Aorta (tissue), 5 donors: ENCODE measurements at regions not wholly inside any gene's neighbourhood (a gene's known extent, or its start where the extent isn't known, plus 50 kb on each side); places are given as distances from the start of the nearest gene placed in this dataset.
A peak's percentile ranks its signal among the peaks of the same experiment; 100 is the strongest.

Source experiments
- ATAC-seq: fragments of 200-7000 bp; cut with Tn5 transposase; one replicate; pipeline ENCODE4 v1.9.1; 2022; ENCODE audit warnings: moderate library complexity; ENCODE audit not compliant: low FRiP score
- DNase-seq, 2 donors: peaks; one replicate each; pipeline ENCODE4 v3.0.0-alpha.2; 2020
- H3K27ac ChIP-seq, 2 donors: one replicate each; pipeline ENCODE4 v1.5.1; 2013; ENCODE audit warnings: low read length in 2 of 2, mild to moderate bottlenecking in 2 of 2, moderate library complexity in 2 of 2, control low read depth in 1 of 2, inconsistent platforms in 1 of 2, low read depth in 1 of 2
- H3K27me3 ChIP-seq, 2 donors: one replicate each; pipeline ENCODE4 v1.6.1; 2013; ENCODE audit warnings: control low read depth in 1 of 2, low read length in 1 of 2, mild to moderate bottlenecking in 1 of 2, moderate library complexity in 1 of 2; ENCODE audit not compliant: insufficient read depth in 2 of 2, control insufficient read depth in 1 of 2
- H3K36me3 ChIP-seq, 2 donors: one replicate each; pipeline ENCODE4 v1.6.1; 2013; ENCODE audit warnings: control low read depth in 1 of 2, low read length in 1 of 2, mild to moderate bottlenecking in 1 of 2; ENCODE audit not compliant: insufficient read depth in 2 of 2, control insufficient read depth in 1 of 2
- H3K4me1 ChIP-seq, 2 donors: one replicate each; pipeline ENCODE4 v1.6.1; 2013; ENCODE audit warnings: low read length in 2 of 2, control low read depth in 1 of 2, mild to moderate bottlenecking in 1 of 2, moderate library complexity in 1 of 2; ENCODE audit not compliant: insufficient read depth in 2 of 2, control insufficient read depth in 1 of 2
- H3K4me3 ChIP-seq, 2 donors: one replicate each; pipeline ENCODE4 v1.5.1; 2013; ENCODE audit warnings: low read length in 2 of 2, control low read depth in 1 of 2, mild to moderate bottlenecking in 1 of 2
- H3K9me3 ChIP-seq: one replicate; pipeline ENCODE4 v1.6.1; 2013; ENCODE audit warnings: mild to moderate bottlenecking, low read length; ENCODE audit not compliant: control insufficient read depth
- WGBS, 2 donors: extraction: QIAGEN DNeasy Blood & Tissue Kit; methylation state at CpG; one replicate each; pipeline ENCODE4 v1.1.7; 2013; 5-methylcytosine and 5-hydroxymethylcytosine counted together
- intact Hi-C, 2 donors: fragments of 100-400 bp; cut with DNase I; formaldehyde crosslinking; loops; one replicate each; pipeline versions ENCODE4 v1.14.2 to v1.15.0; 2022
- donor health status: healthy with polysubstance abuse.
- donor health status: Bipolar disorder and iron deficiency.
- donor health status: DM: no; HTN: no; CAD: no.
- donor health status: DM: no; HTN: no; CAD: no.
- donor health status: DM: yes; HTN: yes; CAD: no.

DNA sequence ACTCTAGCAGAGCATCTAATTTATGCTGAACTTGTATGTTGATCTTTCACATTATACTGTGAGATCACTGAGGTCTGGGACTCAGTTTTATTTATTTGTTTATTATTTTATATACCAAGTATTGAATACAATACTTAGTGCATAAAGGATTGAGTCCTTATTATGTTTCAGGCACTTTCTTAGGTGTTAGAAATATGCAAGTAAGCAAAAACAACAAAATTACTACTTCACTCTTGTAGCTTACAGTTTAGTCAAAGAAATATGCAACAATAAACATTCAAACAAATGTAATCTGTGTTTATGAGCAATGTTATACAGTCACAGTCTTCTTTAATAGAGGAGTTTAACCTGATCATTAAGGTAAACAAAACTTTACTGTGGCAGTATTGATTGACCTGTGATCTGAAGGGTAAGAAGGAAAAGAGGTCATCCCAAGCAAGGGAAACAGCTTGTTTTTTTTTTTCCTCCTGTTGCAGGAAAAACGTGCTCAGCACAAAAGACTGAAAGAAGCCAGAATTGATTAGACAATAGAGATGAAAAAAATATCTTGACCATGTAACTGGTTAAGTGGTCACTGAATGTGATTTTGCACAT, 990.7 kb downstream of the TRHDE start:
- Histone ChIP-seq H3K4me1 (no peaks in the 10 kb centered on the region), H3K36me3 (no peaks in the 10 kb centered on the region), H3K27me3 (no peaks in the 10 kb centered on the region), H3K9me3 (peaks cover 2% of the 10 kb centered on the region), H3K27ac (no peak overlapping the region), H3K4me3 (no peak overlapping the region)
- intact Hi-C loops: no loop called here
- WGBS, 2 donors: 8% methylated on average over 1 of the region's 1 CpG
- DNase-seq: no peak
- no peak for ATAC-seq

- Histone ChIP-seq H3K9me3 (peaks cover 2% of the 10 kb centered on the region), H3K27me3 (no peaks in the 10 kb centered on the region), H3K4me3 (no peak overlapping the region), H3K4me1 (no peaks in the 10 kb centered on the region), H3K27ac (no peak overlapping the region), H3K36me3 (no peaks in the 10 kb centered on the region)
- WGBS, 2 donors: 41 to 58% methylated on average over 1 of the region's 1 CpG
- intact Hi-C loops: no loop called here
- DNase-seq: no peak
- ATAC-seq: no peak
Measured at GRCh38 chr12:73266206-73266605, 994.0 kb downstream of the TRHDE start.

- Histone ChIP-seq H3K9me3 (no peaks in the 10 kb centered on the region), H3K27me3 (no peaks in the 10 kb centered on the region), H3K4me3 (no peak overlapping the region), H3K36me3 (no peaks in the 10 kb centered on the region), H3K27ac (no peak overlapping the region), H3K4me1 (no peaks in the 10 kb centered on the region)
- ATAC-seq (no peak), DNase-seq (no peak)
- intact Hi-C loops: no loop called here
- WGBS, 2 donors: 63 to 66% methylated on average over 3 of the region's 3 CpGs
Measured at GRCh38 chr12:73274976-73275375, 1002.8 kb downstream of the TRHDE start.

- ATAC-seq (no peak), DNase-seq (no peak)
- intact Hi-C loops: no loop called here
- Histone ChIP-seq H3K36me3 (no peaks in the 10 kb centered on the region), H3K4me3 (no peak overlapping the region), H3K4me1 (no peaks in the 10 kb centered on the region), H3K27ac (no peak overlapping the region), H3K9me3 (no peaks in the 10 kb centered on the region), H3K27me3 (no peaks in the 10 kb centered on the region)
Measured at GRCh38 chr12:73277971-73278370, 1005.8 kb downstream of the TRHDE start.

DNA sequence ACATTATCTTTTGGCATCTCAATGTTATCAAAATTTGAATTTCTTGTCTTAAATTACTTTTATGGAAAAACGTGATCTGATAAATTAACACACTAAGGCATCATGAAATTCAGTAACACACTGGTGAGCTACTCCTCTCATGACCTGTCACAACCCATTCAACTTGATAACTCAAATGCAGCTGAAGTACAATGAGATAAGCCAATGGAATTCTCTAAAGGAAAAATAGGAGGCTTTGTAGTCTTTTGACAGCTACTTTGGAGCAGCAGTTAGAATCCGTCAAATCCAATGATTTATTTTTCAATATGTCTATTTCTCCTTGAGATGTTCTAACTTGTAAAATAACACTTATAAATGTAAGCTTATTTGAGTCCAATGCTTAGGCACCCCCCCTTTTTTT, 1029.4 kb downstream of the TRHDE start:
- H3K4me1 ChIP-seq: no peaks in the 10 kb centered on the region
- H3K4me3 ChIP-seq: no peak overlapping the region
- intact Hi-C loops: no loop called here
- H3K9me3 ChIP-seq: no peaks in the 10 kb centered on the region
- WGBS, 2 donors: 81 to 89% methylated on average over 2 of the region's 2 CpGs
- H3K36me3 ChIP-seq: no peaks in the 10 kb centered on the region
- DNase-seq (no peak), ATAC-seq (no peak)
- H3K27ac ChIP-seq: no peak overlapping the region
- H3K27me3 ChIP-seq: no peaks in the 10 kb centered on the region

DNA sequence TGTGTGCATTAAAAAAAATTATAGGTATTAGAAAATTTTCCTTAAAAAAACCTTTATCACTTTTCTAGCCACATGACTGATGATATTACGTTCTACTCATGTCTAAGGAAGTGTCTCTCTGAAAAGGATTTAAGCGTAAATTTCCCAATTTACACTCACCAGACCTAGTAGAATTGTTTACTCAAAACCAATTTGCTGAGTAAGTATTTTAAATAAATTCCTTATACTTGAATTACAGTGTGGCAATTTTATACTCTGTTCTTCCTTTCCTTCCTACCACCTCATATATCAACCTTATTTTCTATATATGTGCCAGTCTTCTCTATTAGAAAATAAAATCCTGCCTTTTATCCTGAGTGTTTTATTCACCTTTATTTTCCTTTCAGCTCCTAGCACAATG, 1035.1 kb downstream of the TRHDE start:
- no peaks in the 10 kb centered on the region for H3K4me1 ChIP-seq
- DNase-seq (no peak), ATAC-seq (no peak)
- no peak overlapping the region for H3K27ac ChIP-seq
- H3K9me3 ChIP-seq: no peaks in the 10 kb centered on the region
- H3K27me3 ChIP-seq: no peaks in the 10 kb centered on the region
- H3K36me3 ChIP-seq: no peaks in the 10 kb centered on the region
- WGBS, 2 donors: 70 to 80% methylated on average over 2 of the region's 2 CpGs
- intact Hi-C loops: no loop called here
- no peak overlapping the region for H3K4me3 ChIP-seq

DNA sequence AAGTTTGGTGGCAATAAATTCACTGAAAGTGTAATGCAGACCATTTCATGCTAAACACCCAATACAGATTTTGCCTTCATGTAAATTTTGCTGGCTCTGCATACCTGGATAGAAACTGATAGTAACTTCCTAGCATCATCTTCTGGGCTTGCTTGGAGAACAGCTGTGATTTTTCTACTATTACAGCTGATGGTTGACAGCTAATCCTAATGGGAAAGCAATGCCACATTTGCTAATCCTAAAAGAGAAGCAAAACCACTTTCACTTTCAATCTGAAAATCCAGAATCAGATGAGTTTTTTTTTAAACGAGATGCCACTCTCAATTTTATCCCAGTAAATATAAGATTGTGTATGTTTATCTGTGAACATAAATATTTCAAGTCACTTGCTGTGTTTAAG, 1035.9 kb downstream of the TRHDE start:
- no peaks in the 10 kb centered on the region for H3K36me3 ChIP-seq
- ATAC-seq: no peak
- H3K9me3 ChIP-seq: no peaks in the 10 kb centered on the region
- no peaks in the 10 kb centered on the region for H3K4me1 ChIP-seq
- intact Hi-C loops: no loop called here
- H3K27me3 ChIP-seq: no peaks in the 10 kb centered on the region
- DNase-seq: no peak
- no peak overlapping the region for H3K4me3 ChIP-seq
- 35 to 38% methylated on average over 1 of the region's 1 CpG for WGBS, 2 donors
- H3K27ac ChIP-seq: no peak overlapping the region

GRCh38 chr12:73308747-73309146, 1036.6 kb downstream of the TRHDE start:
- WGBS, 2 donors: 62 to 72% methylated on average over 1 of the region's 1 CpG

DNA sequence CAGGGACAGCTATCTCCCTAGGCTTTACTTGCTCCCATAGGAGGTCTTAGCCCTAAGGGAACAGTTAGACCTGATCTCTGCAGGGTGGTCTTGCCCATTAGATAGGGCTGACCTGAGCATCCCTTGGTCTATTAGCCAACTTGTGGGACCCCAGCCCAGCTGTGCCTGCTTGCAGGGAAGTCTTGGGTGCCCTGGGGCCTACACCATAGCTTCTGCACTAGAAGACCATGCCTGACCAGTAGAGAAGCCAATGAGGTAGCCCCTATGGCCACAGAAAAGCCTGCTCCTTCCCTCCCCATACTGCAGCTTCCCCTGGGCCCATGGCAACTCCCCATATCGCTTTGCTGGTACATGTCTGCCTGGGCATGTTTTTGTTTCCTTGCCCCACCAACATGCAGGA, 1049.1 kb downstream of the TRHDE start:
- ATAC-seq (no peak), DNase-seq (peak in 1 of 2 donors; percentile 28)
- WGBS, 2 donors: 85 to 91% methylated on average over 1 of the region's 1 CpG

More at GRCh38 chr12:73308747-73309146, 1036.6 kb downstream of the TRHDE start:
- no peak for DNase-seq
- Histone ChIP-seq H3K27ac (no peak overlapping the region), H3K36me3 (no peaks in the 10 kb centered on the region), H3K9me3 (no peaks in the 10 kb centered on the region), H3K4me3 (no peak overlapping the region), H3K27me3 (no peaks in the 10 kb centered on the region), H3K4me1 (no peaks in the 10 kb centered on the region)
- no peak for ATAC-seq
- intact Hi-C loops: no loop called here

More for the DNA sequence above, 1049.1 kb downstream of the TRHDE start:
- no peaks in the 10 kb centered on the region for H3K36me3 ChIP-seq
- H3K4me3 ChIP-seq: no peak overlapping the region
- no peaks in the 10 kb centered on the region for H3K4me1 ChIP-seq
- intact Hi-C loops: no loop called here
- H3K27ac ChIP-seq: no peak overlapping the region
- H3K27me3 ChIP-seq: no peaks in the 10 kb centered on the region
- no peaks in the 10 kb centered on the region for H3K9me3 ChIP-seq
